ENCODE measurements at regions not wholly inside any gene's neighbourhood (a gene's known extent, or its start where the extent isn't known, plus 50 kb on each side); places are given as distances from the start of the nearest gene placed in this dataset.

GRCh38 chr22:44575381-44576268 is 77.6 kb upstream of the RTL6 start:
- ATAC-seq (ENCODE audit: low FRiP score) = no peak
- no peak for TF ChIP-seq CTCF (IDR thresholded peaks at IDR 0.05)
- DNase-seq (ENCODE audit: low spot score) = no peak

GRCh38 chr22:44574640-44575380 is 76.8 kb upstream of the RTL6 start:
- TF ChIP-seq CTCF (IDR thresholded peaks at IDR 0.05) = no peak
- ATAC-seq (ENCODE audit: low FRiP score) = no peak
- DNase-seq (ENCODE audit: low spot score) = peak; percentile 20

GRCh38 chr22:44574057-44574639 is 76.1 kb upstream of the RTL6 start:
- DNase-seq (ENCODE audit: low spot score) (peak; percentile 28), ATAC-seq (ENCODE audit: low FRiP score) (peak; percentile 68)
- TF ChIP-seq CTCF (IDR thresholded peaks at IDR 0.05) = no peak

- DNase-seq (ENCODE audit: low spot score) = peak; percentile 17
- ATAC-seq (ENCODE audit: low FRiP score) = no peak
- no peak for TF ChIP-seq CTCF (IDR thresholded peaks at IDR 0.05)
Observed at GRCh38 chr22:44573451-44573850, 75.4 kb upstream of the RTL6 start.

GRCh38 chr22:44572414-44573207 is 74.6 kb upstream of the RTL6 start:
- DNase-seq (ENCODE audit: low spot score) = peak; percentile 19
- no peak for TF ChIP-seq CTCF (IDR thresholded peaks at IDR 0.05)

GRCh38 chr22:44571566-44572413 is 73.8 kb upstream of the RTL6 start:
- DNase-seq (ENCODE audit: low spot score) (peak; percentile 16), ATAC-seq (ENCODE audit: low FRiP score) (no peak)
- no peak for TF ChIP-seq CTCF (IDR thresholded peaks at IDR 0.05)

More at GRCh38 chr22:44572414-44573207, 74.6 kb upstream of the RTL6 start:
- ATAC-seq (ENCODE audit: low FRiP score) = no peak

Measured in omental fat pad (tissue), 3 donors.